ENCODE measurements at regions not wholly inside any gene's neighbourhood (a gene's known extent, or its start where the extent isn't known, plus 50 kb on each side); places are given as distances from the start of the nearest gene placed in this dataset.

DNA sequence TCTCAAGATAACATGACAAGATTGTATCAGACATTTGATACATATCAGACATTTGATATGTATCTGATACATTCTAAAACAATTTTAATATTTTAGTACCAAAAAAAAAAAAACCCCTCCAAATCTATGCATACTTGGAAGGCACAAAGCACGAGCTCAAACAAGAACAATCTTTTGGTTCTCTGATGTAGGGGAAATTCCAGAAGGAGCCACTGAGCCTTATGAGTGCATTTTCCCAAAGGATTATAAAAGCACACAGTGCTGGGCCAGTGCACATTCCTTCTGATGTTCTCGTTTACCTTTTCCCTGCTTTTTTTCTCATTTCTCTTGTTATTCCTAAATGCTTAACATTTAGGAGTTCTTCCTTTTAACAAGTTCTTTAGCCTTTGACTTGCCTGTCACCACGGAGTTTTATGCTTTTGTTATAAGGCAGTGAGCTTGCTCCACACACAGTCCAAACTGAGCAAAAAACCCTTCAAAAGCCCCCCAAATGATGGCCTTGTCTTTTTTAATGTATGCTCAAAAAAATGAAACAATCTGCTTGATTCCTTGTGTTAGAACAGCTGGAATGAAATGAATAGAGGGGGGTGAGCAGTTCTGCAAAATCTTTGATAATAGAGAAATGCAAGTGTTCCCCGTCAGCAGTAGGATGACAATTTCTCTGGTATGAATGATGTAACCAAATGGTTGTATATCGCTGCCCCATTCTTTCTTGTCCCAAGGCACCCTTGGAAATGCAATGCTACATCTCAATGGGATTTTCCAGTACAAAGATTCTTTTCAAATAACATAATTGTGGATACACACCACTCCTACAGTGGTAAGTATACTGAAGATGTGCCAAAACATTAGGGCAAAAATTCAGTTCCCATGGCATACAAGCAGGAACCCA is 597.2 kb upstream of the ZEB2 start:
- TF ChIP-seq CTCF (IDR thresholded peaks at IDR 0.05) (no peak), POLR2A (IDR thresholded peaks at IDR 0.05) (no peak)
